Thyroid gland (tissue), 4 donors: ENCODE measurements at regions not wholly inside any gene's neighbourhood (a gene's known extent, or its start where the extent isn't known, plus 50 kb on each side); places are given as distances from the start of the nearest gene placed in this dataset.

Experiments used
- DNase-seq, 2 donors: peaks; one replicate each; pipeline ENCODE4 v3.0.0-alpha.2; 2019
- H3K27ac ChIP-seq, 3 donors: fragments of 200-600 bp; sonication (generic); 1 replicate in 2 of 3; 2 replicates in 1 of 3; pipeline ENCODE4 v1.5.1; 2016 to 2019; ENCODE audit warnings: mild to moderate bottlenecking in 1 of 3, moderate library complexity in 1 of 3
- H3K27me3 ChIP-seq: fragments of 200-600 bp; sonication (generic); one replicate; pipeline ENCODE4 v1.5.1; 2019
- H3K36me3 ChIP-seq, 2 donors: fragments of 200-600 bp; sonication (generic); one replicate each; pipeline ENCODE4 v1.5.1; 2016 to 2019
- H3K4me1 ChIP-seq, 2 donors: fragments of 200-600 bp; sonication (generic); one replicate each; pipeline ENCODE4 v1.5.1; 2017 to 2019
- H3K4me3 ChIP-seq, 3 donors: fragments of 200-600 bp; sonication (generic); replicated peaks in 1 of 3; 1 replicate in 2 of 3; 2 replicates in 1 of 3; pipeline ENCODE4 v1.5.1; 2016; ENCODE audit warnings: mild to moderate bottlenecking in 1 of 3
- H3K9me3 ChIP-seq: fragments of 200-600 bp; sonication (generic); one replicate; pipeline ENCODE4 v1.5.1; 2017
- CTCF ChIP-seq, 6 experiments: fragments of 200-600 bp in 3 of 6; fragments of 450-650 bp in 3 of 6; sonication (generic) in 3 of 6; IDR thresholded peaks; one replicate each; pipeline ENCODE4 v1.5.1; 2016 to 2019; ENCODE audit warnings: antibody characterized with exemption in 6 of 6, mild to moderate bottlenecking in 2 of 6, inconsistent platforms in 1 of 6, moderate library complexity in 1 of 6
- POLR2A ChIP-seq, 2 donors: fragments of 450-650 bp; IDR thresholded peaks; one replicate each; pipeline ENCODE4 v1.6.1; 2017; ENCODE audit warnings: antibody characterized with exemption in 2 of 2, mild to moderate bottlenecking in 2 of 2, moderate library complexity in 1 of 2
- WGBS, 2 donors: methylation state at CpG; one replicate each; pipeline ENCODE4 v1.1.5; 2017; 5-methylcytosine and 5-hydroxymethylcytosine counted together
- intact Hi-C: fragments of 100-400 bp; cut with DNase I; formaldehyde crosslinking; loops from one replicate; pipeline ENCODE4 v1.15.1; 2023

- H3K4me1 ChIP-seq, result no peaks in the 10 kb centered on the region
- no peaks in the 10 kb centered on the region for H3K27me3 ChIP-seq
- TF ChIP-seq CTCF (IDR thresholded peaks at IDR 0.05) (no peak), POLR2A (IDR thresholded peaks at IDR 0.05) (no peak)
- intact Hi-C loops, result no loop called here
- H3K9me3 ChIP-seq, result no peaks in the 10 kb centered on the region
- H3K4me3 ChIP-seq, result no peak overlapping the region
- no peaks in the 10 kb centered on the region for H3K36me3 ChIP-seq
- DNase-seq, result no peak
- WGBS, 2 donors, result 54 to 64% methylated on average over 2 of the region's 2 CpGs
- no peak overlapping the region for H3K27ac ChIP-seq
Measured at GRCh38 chr3:16693820-16694219, 88.6 kb upstream of the DAZL start.

GRCh38 chr3:16695710-16696109 is 90.5 kb upstream of the DAZL start:
- Histone ChIP-seq H3K9me3 (no peaks in the 10 kb centered on the region), H3K27me3 (no peaks in the 10 kb centered on the region), H3K4me3 (no peak overlapping the region), H3K27ac (no peak overlapping the region), H3K36me3 (no peaks in the 10 kb centered on the region), H3K4me1 (no peaks in the 10 kb centered on the region)
- no peak for DNase-seq
- WGBS, 2 donors, result 86 to 91% methylated on average over 4 of the region's 4 CpGs
- intact Hi-C loops, result no loop called here
- TF ChIP-seq CTCF (IDR thresholded peaks at IDR 0.05) (no peak), POLR2A (IDR thresholded peaks at IDR 0.05) (no peak)

- no peak overlapping the region for H3K4me3 ChIP-seq
- 93 to 100% methylated on average over 1 of the region's 1 CpG for WGBS, 2 donors
- H3K27me3 ChIP-seq, result no peaks in the 10 kb centered on the region
- no peaks in the 10 kb centered on the region for H3K4me1 ChIP-seq
- H3K27ac ChIP-seq, result no peak overlapping the region
- H3K9me3 ChIP-seq, result no peaks in the 10 kb centered on the region
- intact Hi-C loops, result no loop called here
- no peak for DNase-seq
- H3K36me3 ChIP-seq, result no peaks in the 10 kb centered on the region
- TF ChIP-seq CTCF (IDR thresholded peaks at IDR 0.05) (no peak), POLR2A (IDR thresholded peaks at IDR 0.05) (no peak)
Measured at GRCh38 chr3:16697443-16698147, 92.4 kb upstream of the DAZL start.

GRCh38 chr3:16700651-16701050 is 95.4 kb upstream of the DAZL start:
- H3K4me1 ChIP-seq, result no peaks in the 10 kb centered on the region
- no peaks in the 10 kb centered on the region for H3K27me3 ChIP-seq
- TF ChIP-seq POLR2A (IDR thresholded peaks at IDR 0.05), result no peak
- TF ChIP-seq CTCF (IDR thresholded peaks at IDR 0.05), result no peak
- H3K9me3 ChIP-seq, result no peaks in the 10 kb centered on the region
- no peak for DNase-seq
- no peaks in the 10 kb centered on the region for H3K36me3 ChIP-seq
- intact Hi-C loops, result no loop called here
- no peak overlapping the region for H3K27ac ChIP-seq
- H3K4me3 ChIP-seq, result no peak overlapping the region

- H3K36me3 ChIP-seq, result no peaks in the 10 kb centered on the region
- WGBS, 2 donors, result 85 to 88% methylated on average over 2 of the region's 2 CpGs
- intact Hi-C loops, result no loop called here
- no peak overlapping the region for H3K4me3 ChIP-seq
- DNase-seq, result no peak
- TF ChIP-seq CTCF (IDR thresholded peaks at IDR 0.05) (no peak), POLR2A (IDR thresholded peaks at IDR 0.05) (no peak)
- H3K9me3 ChIP-seq, result no peaks in the 10 kb centered on the region
- H3K27ac ChIP-seq, result no peak overlapping the region
- no peaks in the 10 kb centered on the region for H3K27me3 ChIP-seq
- H3K4me1 ChIP-seq, result no peaks in the 10 kb centered on the region
Measured at GRCh38 chr3:16704941-16705340, 99.7 kb upstream of the DAZL start.
